ENCODE measurements at regions not wholly inside any gene's neighbourhood (a gene's known extent, or its start where the extent isn't known, plus 50 kb on each side); places are given as distances from the start of the nearest gene placed in this dataset.

GRCh38 chr2:44116319-44116718 is 52.4 kb upstream of the PPM1B start:
- no peaks in the 10 kb centered on the region for H4K20me1 ChIP-seq (ENCODE audit: insufficient read depth)
- TF ChIP-seq, protein P1, sequence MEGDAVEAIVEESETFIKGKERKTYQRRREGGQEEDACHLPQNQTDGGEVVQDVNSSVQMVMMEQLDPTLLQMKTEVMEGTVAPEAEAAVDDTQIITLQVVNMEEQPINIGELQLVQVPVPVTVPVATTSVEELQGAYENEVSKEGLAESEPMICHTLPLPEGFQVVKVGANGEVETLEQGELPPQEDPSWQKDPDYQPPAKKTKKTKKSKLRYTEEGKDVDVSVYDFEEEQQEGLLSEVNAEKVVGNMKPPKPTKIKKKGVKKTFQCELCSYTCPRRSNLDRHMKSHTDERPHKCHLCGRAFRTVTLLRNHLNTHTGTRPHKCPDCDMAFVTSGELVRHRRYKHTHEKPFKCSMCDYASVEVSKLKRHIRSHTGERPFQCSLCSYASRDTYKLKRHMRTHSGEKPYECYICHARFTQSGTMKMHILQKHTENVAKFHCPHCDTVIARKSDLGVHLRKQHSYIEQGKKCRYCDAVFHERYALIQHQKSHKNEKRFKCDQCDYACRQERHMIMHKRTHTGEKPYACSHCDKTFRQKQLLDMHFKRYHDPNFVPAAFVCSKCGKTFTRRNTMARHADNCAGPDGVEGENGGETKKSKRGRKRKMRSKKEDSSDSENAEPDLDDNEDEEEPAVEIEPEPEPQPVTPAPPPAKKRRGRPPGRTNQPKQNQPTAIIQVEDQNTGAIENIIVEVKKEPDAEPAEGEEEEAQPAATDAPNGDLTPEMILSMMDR (conservative IDR thresholded peaks at IDR 0.05; ENCODE audit: low read depth, low read length): no peak
- H2AFZ ChIP-seq (ENCODE audit: low read depth): no peak overlapping the region
- H3K36me3 ChIP-seq (ENCODE audit: insufficient read depth): no peaks in the 10 kb centered on the region
- H3K27me3 ChIP-seq (ENCODE audit: insufficient read depth, low read depth): no peaks in the 10 kb centered on the region
- H3K79me2 ChIP-seq (ENCODE audit: insufficient read depth, low read depth): no peaks in the 10 kb centered on the region
- H3K4me1 ChIP-seq (ENCODE audit: low read depth, poor library complexity, severe bottlenecking): peaks cover 14% of the 10 kb centered on the region
- H3K4me2 ChIP-seq: no peak overlapping the region
- no peak overlapping the region for H3K27ac ChIP-seq
- H3K4me3 ChIP-seq (IDR thresholded peaks at IDR 0.05; ENCODE audit: insufficient read depth, low read depth, low read length): no peak overlapping the region
- H3K9ac ChIP-seq: no peak overlapping the region

DNA sequence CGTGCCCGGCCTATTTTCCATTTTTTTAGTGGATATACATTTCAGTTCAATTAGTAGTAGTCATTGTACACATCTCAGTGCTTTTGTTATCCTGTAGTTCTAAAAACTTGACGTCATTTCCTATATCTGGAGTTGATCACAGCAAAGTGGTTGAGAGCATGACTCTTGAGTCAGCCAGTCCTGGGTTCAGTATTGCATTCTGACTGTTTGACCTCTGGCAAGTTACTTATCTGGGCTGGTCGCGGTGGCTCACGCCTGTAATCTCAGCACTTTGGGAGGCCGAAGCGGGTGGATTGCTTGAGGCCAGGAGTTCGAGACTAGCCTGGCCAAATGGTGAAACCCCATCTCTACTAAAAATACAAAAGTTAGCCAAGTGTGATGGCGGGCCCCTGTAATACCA is 50.4 kb upstream of the PPM1B start:
- Histone ChIP-seq H3K27me3 (ENCODE audit: insufficient read depth, low read depth) (no peaks in the 10 kb centered on the region), H3K4me3 (IDR thresholded peaks at IDR 0.05; ENCODE audit: insufficient read depth, low read depth, low read length) (no peak overlapping the region), H3K36me3 (ENCODE audit: insufficient read depth) (no peaks in the 10 kb centered on the region), H3K79me2 (ENCODE audit: insufficient read depth, low read depth) (no peaks in the 10 kb centered on the region), H3K9ac (no peak overlapping the region), H3K4me2 (no peak overlapping the region), H3K4me1 (ENCODE audit: low read depth, poor library complexity, severe bottlenecking) (peaks cover 14% of the 10 kb centered on the region), H3K27ac (no peak overlapping the region), H4K20me1 (ENCODE audit: insufficient read depth) (no peaks in the 10 kb centered on the region), H2AFZ (ENCODE audit: low read depth) (no peak overlapping the region)
- TF ChIP-seq, protein P1 (conservative IDR thresholded peaks at IDR 0.05; ENCODE audit: low read depth, low read length): no peak

All from KMS-11 (cell line).